Panc1 (cell line): ENCODE measurements at regions not wholly inside any gene's neighbourhood (a gene's known extent, or its start where the extent isn't known, plus 50 kb on each side); places are given as distances from the start of the nearest gene placed in this dataset.

Source experiments
- ATAC-seq: fragments of 200-7000 bp; cut with Tn5 transposase; 2 replicates; pipeline ENCODE4 v1.9.1; 2020; ENCODE audit warnings: mild to moderate bottlenecking, moderate library complexity
- BruUV-seq: library from RNA; stranded (reverse); fragments of 400-500 nt; replicated peaks from 2 replicates; lab custom pipeline; 2021; lab: Mats Ljungman, UMichigan
- CTCF ChIA-PET: fragments of 300-600 bp; sonication (Branson Sonifier 250); formaldehyde crosslinking; loops from one replicate; lab custom pipeline; 2022; ENCODE audit warnings: antibody characterized with exemption; lab: Charles Lee
- POLR2A ChIA-PET: fragments of 300-600 bp; sonication (Branson Sonifier 250); formaldehyde crosslinking; loops from one replicate; lab custom pipeline; 2022; ENCODE audit warnings: antibody characterized with exemption; lab: Charles Lee
- DNase-seq: peaks from one replicate; pipeline ENCODE4 v3.0.0-alpha.2; 2010; ENCODE audit warnings: low read depth, low spot score
- H3K27ac ChIP-seq: 2 replicates; pipeline ENCODE4 v1.5.1; 2011; ENCODE audit warnings: mild to moderate bottlenecking, low read length, inconsistent platforms
- H3K27me3 ChIP-seq: fragments of 200-500 bp; sonication (Bioruptor generic); 2 replicates; pipeline ENCODE4 v1.6.0; 2014; ENCODE audit warnings: low read length, inconsistent platforms; ENCODE audit not compliant: control insufficient read depth, insufficient read depth
- H3K36me3 ChIP-seq: fragments of 200-500 bp; sonication (Bioruptor generic); 2 replicates; pipeline ENCODE4 v1.5.1; 2014; ENCODE audit warnings: inconsistent platforms, mild to moderate bottlenecking, low read length, moderate library complexity; ENCODE audit not compliant: control insufficient read depth, insufficient read depth
- H3K4me1 ChIP-seq: 2 replicates; pipeline ENCODE4 v1.5.1; 2011; ENCODE audit warnings: inconsistent platforms, mild to moderate bottlenecking, low read length, moderate library complexity; ENCODE audit not compliant: control insufficient read depth, insufficient read depth
- H3K4me3 ChIP-seq, 2 experiments: 2 replicates each; pipeline ENCODE4 v1.5.1; 2011 to 2012; ENCODE audit warnings: low read depth in 2 of 2, low read length in 2 of 2, mild to moderate bottlenecking in 2 of 2, inconsistent platforms in 1 of 2, moderate library complexity in 1 of 2
- H3K9me3 ChIP-seq: fragments of 200-500 bp; sonication (Bioruptor generic); 2 replicates; pipeline ENCODE4 v1.5.1; 2014; ENCODE audit warnings: low read depth, mild to moderate bottlenecking, inconsistent platforms, low read length, moderate library complexity; ENCODE audit not compliant: control insufficient read depth, insufficient read depth
- CTCF ChIP-seq: fragments of 450-650 bp; IDR thresholded peaks from 2 replicates; pipeline ENCODE4 v1.5.1; 2017; ENCODE audit warnings: mild to moderate bottlenecking
- POLR2AphosphoS5 ChIP-seq: IDR thresholded peaks from 2 replicates; pipeline ENCODE4 v1.6.1; 2012; ENCODE audit warnings: mild to moderate bottlenecking, low read depth, low read length, moderate library complexity
- REST ChIP-seq, 2 experiments: IDR thresholded peaks; 2 replicates each; pipeline ENCODE4 v1.6.1; 2011 to 2012; ENCODE audit warnings: low read depth in 2 of 2, control low read depth in 1 of 2, low read length in 1 of 2, mild to moderate bottlenecking in 1 of 2, moderate library complexity in 1 of 2; ENCODE audit not compliant: insufficient read depth in 1 of 2
- SIN3A ChIP-seq: IDR thresholded peaks from 2 replicates; pipeline ENCODE4 v1.6.1; 2012; ENCODE audit warnings: low read depth, mild to moderate bottlenecking, low read length, moderate library complexity, borderline replicate concordance; ENCODE audit not compliant: insufficient read depth
- TCF7L2 ChIP-seq: IDR thresholded peaks from 2 replicates; pipeline ENCODE4 v1.6.1; 2011; ENCODE audit warnings: mild to moderate bottlenecking, low read depth, low read length, inconsistent platforms
- in situ Hi-C: cut with HindIII; loops from 2 replicates; pipeline ENCODE4 v1.10.0; 2016; ENCODE audit warnings: low sequenced_read_pairs, low pct_unique_long_range_greater_than_20kb
- intact Hi-C: fragments of 100-400 bp; cut with micrococcal nuclease; formaldehyde crosslinking; loops from one replicate; pipeline ENCODE4 v1.10.0; 2022; ENCODE audit not compliant: unreplicated experiment

GRCh38 chr16:65349626-65350025, 227.8 kb upstream of the CDH11 start:
- H3K27ac ChIP-seq = no peak overlapping the region
- ChIA-PET CTCF (no interaction called here), POLR2A (no interaction called here)
- H3K4me1 ChIP-seq = no peaks in the 10 kb centered on the region
- no peak overlapping the region for H3K4me3 ChIP-seq
- no peak for TF ChIP-seq CTCF
- TF ChIP-seq TCF7L2 = no peak
- no peak for TF ChIP-seq POLR2AphosphoS5
- no peak for TF ChIP-seq REST (IDR thresholded peaks at IDR 0.05; ENCODE audit: insufficient read depth in 1 of 2, low read depth in 2 of 2, low read length in 1 of 2)
- no peak for TF ChIP-seq SIN3A
- no peaks in the 10 kb centered on the region for H3K27me3 ChIP-seq
- DNase-seq = no peak
- H3K9me3 ChIP-seq = no peaks in the 10 kb centered on the region
- intact Hi-C loops = no loop called here
- ATAC-seq = no peak
- no peaks in the 10 kb centered on the region for H3K36me3 ChIP-seq
- in situ Hi-C loops = no loop called here
- BruUV-seq = no TSS peak

- in situ Hi-C loops (no loop called here), intact Hi-C loops (no loop called here)
- BruUV-seq = no TSS peak
- H3K4me3 ChIP-seq = no peak overlapping the region
- H3K36me3 ChIP-seq = no peaks in the 10 kb centered on the region
- DNase-seq (no peak), ATAC-seq (no peak)
- no peak overlapping the region for H3K27ac ChIP-seq
- TF ChIP-seq POLR2AphosphoS5 (no peak), REST (IDR thresholded peaks at IDR 0.05; ENCODE audit: insufficient read depth in 1 of 2, low read depth in 2 of 2, low read length in 1 of 2) (no peak), TCF7L2 (no peak), SIN3A (no peak), CTCF (no peak)
- no peaks in the 10 kb centered on the region for H3K9me3 ChIP-seq
- no peaks in the 10 kb centered on the region for H3K27me3 ChIP-seq
- ChIA-PET CTCF (no interaction called here), POLR2A (no interaction called here)
- H3K4me1 ChIP-seq = no peaks in the 10 kb centered on the region
Measured at GRCh38 chr16:65343556-65343955, 221.7 kb upstream of the CDH11 start.
